NCI-H82 treated with DMSO at 0.1 percent for 48 hours (cell line): ENCODE measurements at regions not wholly inside any gene's neighbourhood (a gene's known extent, or its start where the extent isn't known, plus 50 kb on each side); places are given as distances from the start of the nearest gene placed in this dataset.

Experiments
- DNase-seq: peaks from one replicate; lab custom pipeline; 2025; ENCODE audit not compliant: unreplicated experiment; lab: John Stamatoyannopoulos, UW

DNA sequence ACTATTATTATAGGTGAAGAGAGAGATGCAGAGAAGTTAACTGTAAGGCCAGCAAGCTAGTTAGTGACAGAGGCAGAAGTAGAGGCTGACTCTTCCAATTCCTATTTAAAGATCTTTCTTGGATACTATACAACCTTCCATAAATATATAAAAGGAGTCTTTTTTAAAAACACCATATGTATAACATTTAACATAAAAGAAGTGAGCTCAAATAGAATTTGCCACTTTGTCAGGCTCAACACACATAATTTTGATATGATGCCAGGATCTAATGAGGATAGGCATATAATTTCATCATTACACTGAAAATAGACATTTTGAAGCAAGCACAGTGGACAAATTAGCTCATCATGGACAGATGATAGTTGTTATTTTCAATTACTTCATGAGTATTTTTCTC is 64.1 kb upstream of the MPPED2 start:
- no peak for DNase-seq
